H1 (cell line): ENCODE measurements at regions not wholly inside any gene's neighbourhood (a gene's known extent, or its start where the extent isn't known, plus 50 kb on each side); places are given as distances from the start of the nearest gene placed in this dataset.

Experiments used
- ASH2L ChIP-seq: fragments of 200-600, 300-600 bp; sonication (generic); IDR thresholded peaks from one replicate; pipeline ENCODE4 v1.7.1; 2017; ENCODE audit warnings: low read length
- CREB1 ChIP-seq: IDR thresholded peaks from 2 replicates; pipeline ENCODE4 v1.6.1; 2012; ENCODE audit warnings: inconsistent platforms
- EGR1 ChIP-seq: IDR thresholded peaks from 2 replicates; pipeline ENCODE4 v1.6.1; 2011; ENCODE audit warnings: low read depth, low read length, borderline replicate concordance
- RNF2 ChIP-seq: fragments of 200-900, 300-1000 bp; sonication (generic); IDR thresholded peaks from 2 replicates; pipeline ENCODE4 v1.7.1; 2016; ENCODE audit warnings: borderline replicate concordance, low read depth, mild to moderate bottlenecking, antibody characterized with exemption, low read length; ENCODE audit not compliant: poor library complexity, severe bottlenecking; ENCODE audit errors: missing control alignments
- TF ChIP-seq, protein P1 (sequence below): IDR thresholded peaks from 2 replicates; pipeline ENCODE4 v1.6.1; 2012; ENCODE audit warnings: inconsistent platforms
- TF ChIP-seq, protein P2 (sequence below): IDR thresholded peaks from 2 replicates; pipeline ENCODE4 v1.6.1; 2012; ENCODE audit warnings: low read length, inconsistent platforms

DNA sequence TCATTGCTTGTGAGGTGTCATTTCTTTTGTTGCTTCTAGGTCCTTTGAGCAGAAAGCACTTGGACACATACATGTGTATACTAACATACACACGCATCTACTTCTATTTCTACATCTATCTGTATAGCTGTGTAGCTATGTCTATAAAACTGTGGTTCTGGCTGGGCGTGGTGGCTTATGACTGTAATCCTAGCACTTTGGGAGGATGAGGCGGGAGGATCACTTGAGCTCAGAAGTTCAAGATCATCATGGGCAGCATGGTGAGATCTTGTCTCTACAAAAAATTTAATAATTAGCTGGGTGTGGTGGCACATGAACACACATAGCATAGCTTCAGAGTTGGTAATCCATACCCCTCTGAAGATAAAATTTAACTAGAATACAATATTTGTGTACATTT, 65.0 kb upstream of the MAGI1 start (continued):
- TF ChIP-seq RNF2 (no peak), EGR1 (no peak), CREB1 (no peak), ASH2L (no peak)
- TF ChIP-seq, protein P1, sequence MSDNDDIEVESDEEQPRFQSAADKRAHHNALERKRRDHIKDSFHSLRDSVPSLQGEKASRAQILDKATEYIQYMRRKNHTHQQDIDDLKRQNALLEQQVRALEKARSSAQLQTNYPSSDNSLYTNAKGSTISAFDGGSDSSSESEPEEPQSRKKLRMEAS: no peak
- TF ChIP-seq, protein P2, sequence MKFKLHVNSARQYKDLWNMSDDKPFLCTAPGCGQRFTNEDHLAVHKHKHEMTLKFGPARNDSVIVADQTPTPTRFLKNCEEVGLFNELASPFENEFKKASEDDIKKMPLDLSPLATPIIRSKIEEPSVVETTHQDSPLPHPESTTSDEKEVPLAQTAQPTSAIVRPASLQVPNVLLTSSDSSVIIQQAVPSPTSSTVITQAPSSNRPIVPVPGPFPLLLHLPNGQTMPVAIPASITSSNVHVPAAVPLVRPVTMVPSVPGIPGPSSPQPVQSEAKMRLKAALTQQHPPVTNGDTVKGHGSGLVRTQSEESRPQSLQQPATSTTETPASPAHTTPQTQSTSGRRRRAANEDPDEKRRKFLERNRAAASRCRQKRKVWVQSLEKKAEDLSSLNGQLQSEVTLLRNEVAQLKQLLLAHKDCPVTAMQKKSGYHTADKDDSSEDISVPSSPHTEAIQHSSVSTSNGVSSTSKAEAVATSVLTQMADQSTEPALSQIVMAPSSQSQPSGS: no peak
